HL-60 (cell line): ENCODE measurements at regions not wholly inside any gene's neighbourhood (a gene's known extent, or its start where the extent isn't known, plus 50 kb on each side); places are given as distances from the start of the nearest gene placed in this dataset.

Experiments
- DNase-seq, 2 experiments: peaks; one replicate each; pipeline ENCODE4 v3.0.0-alpha.2; 2010 to 2020; ENCODE audit warnings: low read depth in 1 of 2, low spot score in 1 of 2
- H3K27ac ChIP-seq: fragments of 250-450 bp; sonication (Bioruptor Pico); replicated peaks from 2 replicates; pipeline ENCODE4 v1.5.1; 2020; ENCODE audit warnings: mild to moderate bottlenecking, moderate library complexity
- H3K27me3 ChIP-seq: fragments of 250-450 bp; sonication (Bioruptor Pico); 2 replicates; pipeline ENCODE4 v1.5.1; 2021; ENCODE audit warnings: mild to moderate bottlenecking, moderate library complexity; ENCODE audit not compliant: insufficient read depth, poor library complexity, severe bottlenecking
- H3K4me3 ChIP-seq: replicated peaks from 2 replicates; pipeline ENCODE4 v1.5.1; 2011; ENCODE audit warnings: mild to moderate bottlenecking, control low read depth, low read length; ENCODE audit not compliant: insufficient read depth
- GABPA ChIP-seq: IDR thresholded peaks from 2 replicates; pipeline ENCODE4 v1.6.1; 2012; ENCODE audit warnings: low read depth
- POLR2AphosphoS5 ChIP-seq: IDR thresholded peaks from 2 replicates; pipeline ENCODE4 v1.6.1; 2012; ENCODE audit warnings: low read depth
- REST ChIP-seq: IDR thresholded peaks from 2 replicates; pipeline ENCODE4 v1.6.1; 2012; ENCODE audit warnings: low read depth; ENCODE audit not compliant: insufficient replicate concordance
- SPI1 ChIP-seq: IDR thresholded peaks from 2 replicates; pipeline ENCODE4 v1.6.1; 2012; ENCODE audit warnings: low read depth, mild to moderate bottlenecking, borderline replicate concordance
- TF ChIP-seq, protein P1 (sequence below): IDR thresholded peaks from one replicate; pipeline ENCODE4 v1.5.1; 2011; ENCODE audit warnings: low read length, control low read depth, inconsistent platforms; ENCODE audit not compliant: insufficient read depth

DNA sequence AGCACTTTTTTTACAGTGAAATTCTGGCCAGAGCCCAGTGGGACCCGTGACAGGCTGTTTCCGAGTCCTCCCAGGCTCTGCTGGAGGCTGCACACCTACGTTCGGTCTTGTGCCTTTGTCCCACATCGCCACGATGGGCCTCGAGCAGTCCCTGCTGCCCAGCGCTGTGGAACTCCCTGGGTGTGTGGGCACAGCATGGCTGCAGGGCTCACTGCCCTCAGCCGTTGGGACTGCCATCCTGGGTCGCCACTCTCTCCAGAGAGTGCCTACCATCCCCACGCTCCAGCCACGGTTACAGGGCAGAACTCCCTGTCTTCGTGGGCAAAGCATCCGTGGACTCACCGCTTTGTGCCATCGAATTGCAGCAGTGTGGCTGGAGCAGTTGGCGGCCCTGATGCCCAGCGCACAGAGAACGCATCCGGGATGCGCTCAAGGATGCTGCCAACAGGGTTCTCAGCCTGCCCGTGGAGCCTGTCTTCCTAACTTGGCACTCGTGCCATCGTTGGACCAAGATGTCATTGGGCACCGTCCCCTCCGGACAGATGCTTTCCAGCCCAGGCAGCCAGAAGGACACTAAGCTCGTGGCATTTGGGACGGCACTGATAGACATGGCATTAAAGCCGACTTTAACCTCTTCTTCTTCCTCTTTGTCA lies 85.0 kb upstream of the ARHGEF7 start:
- no peak overlapping the region for H3K4me3 ChIP-seq
- no peak for TF ChIP-seq SPI1
- TF ChIP-seq, protein P1, sequence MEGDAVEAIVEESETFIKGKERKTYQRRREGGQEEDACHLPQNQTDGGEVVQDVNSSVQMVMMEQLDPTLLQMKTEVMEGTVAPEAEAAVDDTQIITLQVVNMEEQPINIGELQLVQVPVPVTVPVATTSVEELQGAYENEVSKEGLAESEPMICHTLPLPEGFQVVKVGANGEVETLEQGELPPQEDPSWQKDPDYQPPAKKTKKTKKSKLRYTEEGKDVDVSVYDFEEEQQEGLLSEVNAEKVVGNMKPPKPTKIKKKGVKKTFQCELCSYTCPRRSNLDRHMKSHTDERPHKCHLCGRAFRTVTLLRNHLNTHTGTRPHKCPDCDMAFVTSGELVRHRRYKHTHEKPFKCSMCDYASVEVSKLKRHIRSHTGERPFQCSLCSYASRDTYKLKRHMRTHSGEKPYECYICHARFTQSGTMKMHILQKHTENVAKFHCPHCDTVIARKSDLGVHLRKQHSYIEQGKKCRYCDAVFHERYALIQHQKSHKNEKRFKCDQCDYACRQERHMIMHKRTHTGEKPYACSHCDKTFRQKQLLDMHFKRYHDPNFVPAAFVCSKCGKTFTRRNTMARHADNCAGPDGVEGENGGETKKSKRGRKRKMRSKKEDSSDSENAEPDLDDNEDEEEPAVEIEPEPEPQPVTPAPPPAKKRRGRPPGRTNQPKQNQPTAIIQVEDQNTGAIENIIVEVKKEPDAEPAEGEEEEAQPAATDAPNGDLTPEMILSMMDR: no peak
- no peak for TF ChIP-seq GABPA
- no peak for TF ChIP-seq POLR2AphosphoS5
- no peak for TF ChIP-seq REST
- no peak for DNase-seq
- H3K27ac ChIP-seq: no peak overlapping the region
- H3K27me3 ChIP-seq: peaks cover 9% of the 10 kb centered on the region

- DNase-seq: no peak
- H3K27ac ChIP-seq: no peak overlapping the region
- no peak overlapping the region for H3K4me3 ChIP-seq
- H3K27me3 ChIP-seq: no peaks in the 10 kb centered on the region
- TF ChIP-seq GABPA (no peak), SPI1 (no peak), POLR2AphosphoS5 (no peak), REST (no peak)
- TF ChIP-seq, protein P1: no peak
Observed at GRCh38 chr13:111027458-111028439, 87.4 kb upstream of the ARHGEF7 start.

DNA sequence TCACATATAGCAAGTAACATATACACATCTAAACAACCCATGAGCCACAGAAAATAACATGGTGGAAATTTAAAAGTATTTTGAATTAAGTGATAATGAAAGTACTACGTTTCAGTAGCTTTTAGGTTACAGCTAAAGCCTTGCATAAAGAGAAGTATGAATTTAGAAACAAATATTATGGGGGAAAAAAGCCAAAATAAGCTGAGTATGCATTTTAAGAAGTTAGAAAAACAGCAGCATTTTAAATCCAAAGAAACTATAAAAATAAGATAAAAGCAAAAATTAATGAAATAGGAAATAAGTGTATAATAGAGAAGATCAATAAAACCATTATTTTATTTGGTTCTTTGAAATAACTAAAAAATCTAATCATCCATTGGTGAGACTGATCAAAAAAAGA lies 89.8 kb upstream of the ARHGEF7 start:
- no peak for DNase-seq
- H3K27me3 ChIP-seq: no peaks in the 10 kb centered on the region
- H3K27ac ChIP-seq: no peak overlapping the region
- no peak for TF ChIP-seq POLR2AphosphoS5
- TF ChIP-seq SPI1: no peak
- H3K4me3 ChIP-seq: no peak overlapping the region

DNA sequence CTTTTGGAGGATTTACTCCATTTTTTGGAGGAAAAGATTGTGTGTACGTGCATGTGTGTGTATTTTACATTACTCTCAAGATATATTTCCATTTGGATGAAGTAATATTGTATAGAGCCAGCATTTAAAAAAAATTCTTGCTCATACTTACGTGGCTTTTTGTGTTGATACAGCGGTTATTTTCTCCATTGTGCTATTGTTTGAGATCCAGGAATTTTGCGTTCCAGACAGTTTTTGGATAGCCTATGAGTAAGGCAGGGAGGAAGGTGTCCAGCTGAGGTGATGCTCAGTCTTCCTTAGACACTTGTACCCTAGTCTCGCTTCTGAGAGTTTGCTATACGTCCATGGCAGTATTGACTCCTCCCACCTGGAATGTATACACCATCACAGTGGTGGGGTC lies 92.2 kb upstream of the ARHGEF7 start:
- no peak for DNase-seq
- TF ChIP-seq GABPA (no peak), POLR2AphosphoS5 (no peak), REST (no peak), SPI1 (no peak)
- TF ChIP-seq, protein P1: no peak
- no peak overlapping the region for H3K27ac ChIP-seq
- H3K4me3 ChIP-seq: no peak overlapping the region
- no peaks in the 10 kb centered on the region for H3K27me3 ChIP-seq
